ENCODE measurements at regions not wholly inside any gene's neighbourhood (a gene's known extent, or its start where the extent isn't known, plus 50 kb on each side); places are given as distances from the start of the nearest gene placed in this dataset.

DNA sequence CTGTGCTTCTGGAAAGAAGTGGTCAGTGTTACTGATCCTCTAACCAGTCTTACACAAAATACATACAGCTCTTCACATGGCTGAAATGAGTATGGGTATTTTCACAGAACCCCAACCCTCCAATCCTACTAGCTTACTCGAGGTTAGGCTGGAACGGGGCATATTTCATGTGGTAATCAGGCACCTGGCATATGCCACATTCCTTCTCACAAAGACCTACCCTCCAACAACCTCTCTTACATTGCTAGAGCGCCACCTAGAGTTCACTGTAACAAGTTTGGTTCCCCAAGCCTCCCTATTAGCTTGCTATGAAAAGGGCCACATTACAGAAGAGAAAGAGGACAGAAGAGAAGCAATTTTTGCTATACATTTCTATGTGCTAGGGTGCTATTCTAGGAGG lies 597.3 kb downstream of the PRELID2 start:
- DNase-seq: peak; percentile 82

DNA sequence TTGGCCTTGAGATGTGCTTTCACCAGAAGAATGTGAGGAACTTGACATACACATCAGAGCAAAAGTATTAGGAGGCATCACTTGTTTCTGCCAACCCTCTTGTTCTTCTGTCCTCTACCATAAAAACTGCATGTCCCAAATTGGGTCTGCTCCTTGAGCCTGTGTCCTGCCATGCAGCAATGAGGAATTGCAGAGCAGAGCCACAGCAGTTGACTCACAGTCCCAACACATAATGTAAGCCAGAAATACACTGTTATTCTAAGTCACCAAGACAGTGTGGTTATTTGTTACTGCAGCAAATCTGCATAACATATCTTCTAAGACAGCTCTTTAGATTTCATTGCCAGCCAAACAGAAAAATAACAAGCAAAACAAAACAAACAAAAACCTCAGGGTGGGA lies 598.2 kb downstream of the PRELID2 start:
- DNase-seq: no peak

DNA sequence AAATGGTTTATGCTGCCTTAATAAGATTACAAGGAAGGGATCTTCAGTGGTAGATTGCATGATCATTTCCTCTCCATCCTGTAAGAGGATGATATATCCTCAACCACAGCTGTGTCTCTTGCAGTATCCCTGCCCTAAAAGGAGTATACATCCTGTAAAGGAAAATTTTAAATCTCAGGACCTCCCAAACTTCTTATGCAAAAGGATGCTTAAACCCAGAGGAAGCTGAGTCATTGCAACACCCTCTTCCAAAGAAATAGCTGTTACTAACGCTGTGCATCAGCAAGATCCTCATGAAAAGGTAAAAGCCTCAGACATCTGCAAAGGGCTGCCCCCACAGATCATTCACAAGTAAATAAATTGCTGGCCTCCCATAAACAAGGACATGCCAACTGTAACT lies 599.0 kb downstream of the PRELID2 start:
- no peak for DNase-seq

- DNase-seq: no peak
These were observed 601.7 kb downstream of the PRELID2 start for GRCh38 chr5:145233461-145233860.

- no peak for DNase-seq
These were observed 604.4 kb downstream of the PRELID2 start for GRCh38 chr5:145230781-145231180.

DNA sequence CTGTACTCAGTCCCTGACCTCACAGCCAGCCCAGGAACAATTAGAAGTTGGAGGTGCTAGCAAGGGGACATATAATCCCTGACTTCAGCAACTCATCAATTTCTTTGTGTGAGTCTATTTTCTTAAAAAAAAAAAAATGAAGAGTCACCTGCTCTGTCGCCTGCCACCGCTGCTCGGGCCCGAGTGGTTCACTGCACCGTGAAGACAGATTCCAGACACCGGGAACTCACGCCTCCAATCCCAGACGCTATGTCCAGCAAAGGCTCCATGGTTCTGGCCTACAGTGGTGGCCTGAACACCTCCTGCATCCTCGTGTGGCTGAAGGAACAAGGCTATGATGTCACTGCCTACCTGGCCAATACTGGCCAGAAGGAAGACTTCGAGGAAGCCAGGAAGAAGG lies 606.6 kb downstream of the PRELID2 start:
- no peak for DNase-seq

GRCh38 chr5:145227881-145228280 lies 607.3 kb downstream of the PRELID2 start:
- DNase-seq: no peak

- no peak for DNase-seq
These were observed 608.4 kb downstream of the PRELID2 start for GRCh38 chr5:145226726-145227125.

GRCh38 chr5:145225529-145225928 lies 609.6 kb downstream of the PRELID2 start:
- no peak for DNase-seq

- DNase-seq: no peak
These were observed 611.6 kb downstream of the PRELID2 start for GRCh38 chr5:145223582-145223981.

GRCh38 chr5:145222622-145223021 lies 612.5 kb downstream of the PRELID2 start:
- DNase-seq: no peak

DNA sequence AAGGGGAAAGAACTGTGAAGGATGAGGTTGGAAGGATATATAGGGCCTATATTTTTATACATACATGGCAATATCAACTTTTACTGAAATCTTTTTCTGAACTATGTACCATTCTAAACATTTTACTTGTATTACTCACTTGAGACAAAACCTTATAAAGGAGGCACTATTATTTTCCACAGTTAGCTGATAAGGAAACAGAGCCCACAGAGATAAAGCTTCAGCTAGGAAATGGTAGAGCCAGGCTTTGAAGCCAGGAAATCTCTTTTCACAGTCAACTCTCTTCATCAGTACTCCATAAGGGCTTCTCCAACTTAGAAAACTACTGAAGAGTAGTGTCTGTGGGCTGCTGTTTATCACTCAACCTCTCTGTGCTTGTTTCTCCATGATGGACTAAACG lies 613.7 kb downstream of the PRELID2 start:
- DNase-seq: no peak

- no peak for DNase-seq
These were observed 614.7 kb downstream of the PRELID2 start for GRCh38 chr5:145220481-145220880.

DNA sequence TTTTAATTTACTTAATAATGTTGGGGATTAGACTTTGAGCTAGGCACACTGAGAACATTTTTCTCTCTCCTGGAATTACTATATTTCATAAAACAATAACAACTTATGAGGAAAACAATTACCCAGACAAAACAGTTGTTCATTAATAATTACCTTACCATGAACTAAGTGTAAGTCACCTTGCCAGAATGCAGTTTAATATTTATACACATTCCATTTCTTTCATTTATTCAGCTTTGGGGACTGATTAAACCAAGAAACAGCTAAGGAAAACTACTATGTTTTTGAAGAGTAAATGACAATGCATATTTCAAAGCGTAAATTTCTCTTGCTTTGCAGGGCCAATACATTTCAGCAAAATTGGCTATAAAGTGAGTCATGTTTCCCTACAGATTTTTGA lies 616.2 kb downstream of the PRELID2 start:
- no peak for DNase-seq

- no peak for DNase-seq
These were observed 617.1 kb downstream of the PRELID2 start for GRCh38 chr5:145218019-145218418.

GRCh38 chr5:145210020-145210419 lies 625.1 kb downstream of the PRELID2 start:
- no peak for DNase-seq

GRCh38 chr5:145205546-145205945 lies 629.6 kb downstream of the PRELID2 start:
- no peak for DNase-seq

- DNase-seq: peak; percentile 10
These were observed 630.4 kb downstream of the PRELID2 start for GRCh38 chr5:145204743-145205142.

DNA sequence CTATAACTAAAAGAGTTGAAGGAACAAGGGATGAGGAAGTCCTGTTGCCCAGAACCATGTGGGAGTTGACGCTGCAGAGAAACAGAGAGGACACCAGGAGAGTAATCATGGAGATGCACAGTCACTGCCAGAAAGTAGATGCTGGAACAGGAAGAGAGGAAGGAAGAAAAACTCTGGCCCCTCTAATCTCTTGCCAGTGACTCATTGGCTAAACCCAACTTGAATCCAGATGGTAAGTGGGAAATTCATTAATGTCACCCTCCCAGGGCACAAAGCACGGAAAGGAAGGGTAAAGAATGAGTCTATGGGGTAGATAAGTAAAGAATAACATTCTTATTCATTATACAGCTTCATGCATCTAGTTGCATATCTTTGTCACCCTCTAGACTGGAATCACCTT lies 631.9 kb downstream of the PRELID2 start:
- no peak for DNase-seq

DNA sequence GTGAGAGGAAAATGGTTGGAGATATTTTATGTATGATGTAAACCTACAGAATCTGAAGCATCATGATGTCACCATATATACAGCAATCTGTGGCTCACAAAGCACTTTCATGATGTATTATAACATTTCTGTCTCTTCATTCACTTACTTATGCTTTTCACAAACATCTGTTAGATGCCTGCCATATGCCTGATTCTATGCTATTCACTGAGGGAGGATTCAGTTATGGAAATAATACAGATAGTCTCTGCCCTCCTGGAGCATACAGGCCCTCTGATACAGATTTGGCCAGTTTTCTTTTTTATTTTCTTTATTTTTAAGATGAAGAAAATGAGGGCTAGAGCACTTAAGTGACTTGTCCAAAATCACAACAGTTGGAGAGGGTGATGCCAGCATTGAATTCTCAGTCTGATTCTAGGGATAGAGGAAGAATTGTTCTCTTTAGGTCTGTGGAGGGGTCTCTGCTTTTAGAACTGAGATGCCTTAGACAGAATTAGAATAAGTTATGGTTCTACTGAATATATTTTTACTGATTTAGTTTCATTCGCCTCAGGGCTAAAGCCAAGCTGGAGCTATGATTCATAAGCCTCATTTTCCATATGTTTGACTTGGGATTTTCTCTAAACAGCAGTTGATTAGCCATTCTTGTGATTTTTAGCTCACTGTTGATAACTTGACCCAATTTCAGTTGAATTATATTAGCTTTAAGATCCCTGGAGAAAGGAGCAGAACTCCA lies 636.4 kb downstream of the PRELID2 start:
- DNase-seq: no peak

DNA sequence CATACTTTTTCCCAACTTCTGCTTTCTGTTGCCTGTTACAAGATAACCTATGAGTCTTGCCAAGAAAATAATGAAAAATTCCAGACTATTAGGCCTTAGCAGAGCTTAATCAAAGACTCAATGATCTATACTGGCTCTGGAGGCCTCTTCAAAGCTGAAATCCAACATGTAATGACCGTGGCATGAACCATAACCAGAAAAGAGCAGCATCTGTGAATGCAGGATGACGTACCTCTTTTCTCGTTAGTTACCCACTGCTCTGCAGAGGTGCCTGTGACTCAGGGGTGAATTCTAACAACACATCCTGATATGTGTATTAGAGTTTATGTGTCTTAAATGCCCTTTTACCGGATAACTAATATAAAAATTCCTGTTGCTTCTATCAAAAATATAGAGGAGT lies 645.4 kb downstream of the PRELID2 start:
- no peak for DNase-seq

DNA sequence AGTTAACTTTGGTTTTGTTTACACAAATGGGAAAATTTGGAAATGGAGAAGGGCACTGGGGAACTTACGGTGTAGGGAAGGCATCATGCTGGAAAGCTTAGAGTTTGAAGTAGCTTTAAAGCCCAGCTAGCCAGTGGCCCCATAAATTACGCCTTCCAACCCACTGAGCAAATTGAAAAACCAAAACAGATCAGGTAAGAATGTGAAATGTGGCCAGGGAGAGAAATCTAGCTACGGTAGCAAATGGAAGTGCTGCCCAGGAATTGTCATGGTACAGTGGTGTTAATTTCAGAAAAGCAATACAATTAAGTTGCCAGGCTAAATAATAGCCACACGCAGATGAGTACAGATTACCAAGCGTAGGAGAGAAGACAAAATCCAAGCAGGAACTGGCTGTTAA lies 654.8 kb downstream of the PRELID2 start:
- no peak for DNase-seq

DNA sequence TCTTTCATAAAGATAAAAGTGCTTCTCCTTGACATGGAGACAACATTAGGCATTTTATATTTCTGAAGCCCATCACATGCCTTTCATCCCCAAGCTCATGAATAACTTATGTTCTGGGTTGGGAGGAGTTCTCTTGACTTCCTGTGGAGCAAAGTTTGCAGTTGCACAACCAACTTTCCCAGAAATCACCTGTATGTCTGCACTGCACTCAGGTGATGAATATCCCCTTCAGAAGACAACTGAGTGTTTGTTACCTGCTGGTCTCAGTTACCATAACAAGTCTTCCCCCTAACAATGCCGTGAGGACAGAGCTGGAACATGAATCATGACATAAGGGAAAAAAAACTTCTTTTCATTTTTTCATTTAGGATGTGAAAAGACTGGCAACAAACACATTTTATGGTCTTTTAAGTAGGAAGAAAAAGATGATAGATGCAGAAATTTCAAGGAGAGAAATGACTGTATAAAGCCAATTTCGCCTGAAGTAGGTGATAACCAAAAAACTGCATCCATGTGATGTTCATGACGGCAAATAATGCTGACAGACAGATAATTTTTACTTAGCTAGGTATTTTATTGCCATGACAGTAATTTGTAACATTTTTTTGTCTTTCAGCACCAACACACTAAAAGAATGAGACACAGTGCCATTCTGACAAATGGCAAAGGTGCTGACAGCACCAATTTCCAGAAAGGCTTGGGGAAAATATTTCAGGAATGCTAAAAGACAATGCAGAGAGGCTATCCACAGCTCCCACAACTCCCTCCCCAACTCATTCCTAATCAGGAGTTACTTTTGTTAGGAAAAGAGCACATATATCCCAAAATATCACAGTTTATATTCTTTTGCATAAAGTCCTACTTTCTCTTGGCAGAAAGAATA lies 656.3 kb downstream of the PRELID2 start:
- no peak for DNase-seq

- DNase-seq: no peak
These were observed 659.1 kb downstream of the PRELID2 start for GRCh38 chr5:145176041-145176440.

Measured in NCI-H748 treated with DMSO at 0.1 percent for 48 hours (cell line).